CD14-positive monocyte (primary cell): ENCODE measurements at regions not wholly inside any gene's neighbourhood (a gene's known extent, or its start where the extent isn't known, plus 50 kb on each side); places are given as distances from the start of the nearest gene placed in this dataset.

Experiments
- DNase-seq, 3 donors: peaks; one replicate each; pipeline ENCODE4 v3.0.0-alpha.2; 2011 to 2022
- H2AFZ ChIP-seq: 2 replicates; pipeline ENCODE4 v1.6.0; 2012; ENCODE audit warnings: mild to moderate bottlenecking, low read depth, low read length, inconsistent platforms; ENCODE audit not compliant: insufficient read depth, poor library complexity, severe bottlenecking
- H3K27ac ChIP-seq, 2 donors: 1 replicate in 1 of 2; 2 replicates in 1 of 2; pipeline ENCODE4 v1.5.1; 2012 to 2013; ENCODE audit warnings: low read length in 2 of 2, control low read depth in 1 of 2, inconsistent platforms in 1 of 2, low read depth in 1 of 2, mild to moderate bottlenecking in 1 of 2
- H3K27me3 ChIP-seq, 2 donors: one replicate each; pipeline versions ENCODE4 v1.6.0 to v1.6.1; 2011 to 2013; ENCODE audit warnings: low read length in 2 of 2; ENCODE audit not compliant: control insufficient read depth in 2 of 2, insufficient read depth in 2 of 2
- H3K36me3 ChIP-seq, 2 donors: replicated peaks in 1 of 2; 1 replicate in 1 of 2; 2 replicates in 1 of 2; pipeline versions ENCODE4 v1.5.1 to v1.6.1; 2012 to 2013; ENCODE audit warnings: low read length in 2 of 2, control low read depth in 1 of 2, inconsistent platforms in 1 of 2, mild to moderate bottlenecking in 1 of 2; ENCODE audit not compliant: insufficient read depth in 2 of 2, control insufficient read depth in 1 of 2
- H3K4me1 ChIP-seq, 2 donors: 1 replicate in 1 of 2; 2 replicates in 1 of 2; pipeline versions ENCODE4 v1.5.1 to v1.6.1; 2012 to 2013; ENCODE audit warnings: low read length in 2 of 2, control low read depth in 1 of 2, inconsistent platforms in 1 of 2, mild to moderate bottlenecking in 1 of 2, moderate library complexity in 1 of 2; ENCODE audit not compliant: insufficient read depth in 2 of 2, control insufficient read depth in 1 of 2
- H3K4me2 ChIP-seq: replicated peaks from 2 replicates; pipeline ENCODE3; 2012; ENCODE audit warnings: low read length, moderate library complexity, mild to moderate bottlenecking; ENCODE audit not compliant: poor library complexity, severe bottlenecking; ENCODE audit errors: extremely low read depth
- H3K4me3 ChIP-seq, 3 experiments: fragments of 200-600 bp in 1 of 3; sonication (generic) in 1 of 3; replicated peaks in 1 of 3; 1 replicate in 2 of 3; 2 replicates in 1 of 3; pipeline ENCODE4 v1.5.1; 2011 to 2013; ENCODE audit warnings: low read length in 3 of 3, mild to moderate bottlenecking in 3 of 3, control low read depth in 2 of 3, low read depth in 2 of 3, inconsistent platforms in 1 of 3, moderate library complexity in 1 of 3
- H3K79me2 ChIP-seq: 2 replicates; pipeline ENCODE4 v1.6.0; 2012; ENCODE audit warnings: mild to moderate bottlenecking, control low read depth, inconsistent platforms, low read length, moderate library complexity; ENCODE audit not compliant: insufficient read depth
- H3K9ac ChIP-seq: 2 replicates; pipeline ENCODE4 v1.6.0; 2017; ENCODE audit warnings: low read length, mild to moderate bottlenecking; ENCODE audit not compliant: insufficient read depth, poor library complexity, severe bottlenecking
- H3K9me3 ChIP-seq, 2 donors: replicated peaks in 1 of 2; 1 replicate in 1 of 2; 2 replicates in 1 of 2; pipeline versions ENCODE4 v1.5.1 to v1.6.1; 2012 to 2013; ENCODE audit warnings: low read length in 2 of 2, control low read depth in 1 of 2; ENCODE audit not compliant: control insufficient read depth in 1 of 2, insufficient read depth in 1 of 2
- H4K20me1 ChIP-seq: 2 replicates; pipeline ENCODE4 v1.6.0; 2012; ENCODE audit warnings: mild to moderate bottlenecking, low read length, control low read depth, moderate library complexity; ENCODE audit not compliant: insufficient read depth
- H3K27ac Mint-ChIP-seq, 7 donors: one replicate each; pipeline ENCODE4 v1.8.0; 2020; ENCODE audit warnings: mild to moderate bottlenecking in 7 of 7, mixed read lengths in 7 of 7, moderate library complexity in 6 of 7, inconsistent platforms in 2 of 7
- H3K27me3 Mint-ChIP-seq, 3 donors: one replicate each; pipeline ENCODE4 v1.8.0; 2021 to 2022; ENCODE audit warnings: low read depth in 3 of 3, mild to moderate bottlenecking in 3 of 3, mixed read lengths in 3 of 3, moderate library complexity in 3 of 3, inconsistent platforms in 1 of 3
- H3K36me3 Mint-ChIP-seq, 2 donors: one replicate each; pipeline ENCODE4 v1.8.0; 2020; ENCODE audit warnings: mixed read lengths in 2 of 2, inconsistent platforms in 1 of 2, mild to moderate bottlenecking in 1 of 2
- H3K4me1 Mint-ChIP-seq: one replicate; pipeline ENCODE4 v1.8.0; 2020; ENCODE audit warnings: mild to moderate bottlenecking, mixed read lengths
- H3K4me3 Mint-ChIP-seq, 2 donors: one replicate each; pipeline ENCODE4 v1.8.0; 2020; ENCODE audit warnings: mild to moderate bottlenecking in 2 of 2, mixed read lengths in 2 of 2, moderate library complexity in 1 of 2
- H3K9me3 Mint-ChIP-seq, 7 donors: one replicate each; pipeline ENCODE4 v1.8.0; 2020 to 2022; ENCODE audit warnings: mixed read lengths in 7 of 7, mild to moderate bottlenecking in 6 of 7, moderate library complexity in 6 of 7, inconsistent platforms in 2 of 7
- CTCF ChIP-seq: fragments of 200-600 bp; IDR thresholded peaks from one replicate; pipeline ENCODE4 v1.8.0; 2022; ENCODE audit warnings: antibody characterized with exemption, mild to moderate bottlenecking
- WGBS: methylation state at CpG from one replicate; pipeline ENCODE4 v1.1.5; 2013; ENCODE audit warnings: missing lambda C conversion rate; ENCODE audit not compliant: insufficient coverage; 5-methylcytosine and 5-hydroxymethylcytosine counted together
- intact Hi-C, 2 donors: fragments of 100-400 bp; cut with micrococcal nuclease; formaldehyde crosslinking; loops; one replicate each; pipeline versions ENCODE4 v1.15.0 to v1.15.1; 2023

GRCh38 chrX:129188231-129188630, 335.1 kb downstream of the SMARCA1 start:
- Histone ChIP-seq H2AFZ (no peak overlapping the region), H3K9me3 (no peaks in the 10 kb centered on the region), H3K27ac (no peak overlapping the region), H3K9ac (no peak overlapping the region), H3K4me3 (no peak overlapping the region), H4K20me1 (no peaks in the 10 kb centered on the region), H3K36me3 (no peaks in the 10 kb centered on the region), H3K79me2 (no peaks in the 10 kb centered on the region), H3K4me2 (no peak overlapping the region), H3K27me3 (no peaks in the 10 kb centered on the region), H3K4me1 (no peaks in the 10 kb centered on the region)
- no peak for DNase-seq
- peaks cover 0 to 2% (median 0%) of the 10 kb centered on the region in 7 donors for H3K9me3 Mint-ChIP-seq
- intact Hi-C loops, result no loop called here
- H3K4me3 Mint-ChIP-seq, result no peak overlapping the region
- 70% methylated on average over 2 of the region's 6 CpGs for WGBS
- peaks cover 0 to 1% (median 0%) of the 10 kb centered on the region in 3 donors for H3K27me3 Mint-ChIP-seq
- no peaks in the 10 kb centered on the region for H3K4me1 Mint-ChIP-seq
- H3K36me3 Mint-ChIP-seq, result no peaks in the 10 kb centered on the region
- no peak for TF ChIP-seq CTCF
- no peak overlapping the region for H3K27ac Mint-ChIP-seq

GRCh38 chrX:129176710-129177109, 346.6 kb downstream of the SMARCA1 start:
- Mint-ChIP-seq H3K4me3 (no peak overlapping the region), H3K27ac (no peak overlapping the region), H3K36me3 (no peaks in the 10 kb centered on the region), H3K4me1 (no peaks in the 10 kb centered on the region), H3K9me3 (peaks cover 0 to 2% (median 0%) of the 10 kb centered on the region in 7 donors), H3K27me3 (no peaks in the 10 kb centered on the region)
- Histone ChIP-seq H2AFZ (no peak overlapping the region), H3K9ac (no peak overlapping the region), H3K4me3 (no peak overlapping the region), H3K4me2 (no peak overlapping the region), H3K4me1 (no peaks in the 10 kb centered on the region), H4K20me1 (no peaks in the 10 kb centered on the region), H3K27me3 (no peaks in the 10 kb centered on the region), H3K9me3 (peaks cover 0 to 7% of the 10 kb centered on the region in 2 donors), H3K79me2 (no peaks in the 10 kb centered on the region), H3K27ac (no peak overlapping the region), H3K36me3 (no peaks in the 10 kb centered on the region)
- no peak for DNase-seq
- TF ChIP-seq CTCF, result no peak
- intact Hi-C loops, result no loop called here
